HG02938 (cell line): ENCODE measurements at regions not wholly inside any gene's neighbourhood (a gene's known extent, or its start where the extent isn't known, plus 50 kb on each side); places are given as distances from the start of the nearest gene placed in this dataset.

ENCODE experiments used
- ATAC-seq: cut with Tn5 transposase; IDR thresholded peaks from one replicate; pipeline ENCODE4 v1.9.1; 2021; ENCODE audit warnings: mild to moderate bottlenecking, moderate library complexity; ENCODE audit not compliant: unreplicated experiment

DNA sequence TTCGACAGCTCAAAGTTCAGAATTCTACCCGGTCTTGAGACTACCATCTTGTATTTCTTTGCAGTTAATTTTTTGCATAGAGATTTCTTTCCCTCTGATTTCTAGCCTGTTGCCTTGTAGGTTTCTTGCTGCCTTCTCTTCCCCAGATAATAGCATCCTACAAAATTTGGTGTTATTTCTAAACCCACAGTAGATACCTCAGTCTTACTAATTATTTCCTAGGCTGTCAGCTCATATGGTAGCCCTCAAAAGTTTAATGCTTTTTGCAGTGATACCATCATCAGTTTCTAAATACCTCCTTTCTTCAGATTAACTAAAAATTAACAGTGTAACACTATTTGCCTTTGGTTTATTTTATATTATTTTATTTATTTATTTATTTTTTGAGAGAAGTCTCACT is 61.9 kb upstream of the TMPO start:
- ATAC-seq, result no peak

DNA sequence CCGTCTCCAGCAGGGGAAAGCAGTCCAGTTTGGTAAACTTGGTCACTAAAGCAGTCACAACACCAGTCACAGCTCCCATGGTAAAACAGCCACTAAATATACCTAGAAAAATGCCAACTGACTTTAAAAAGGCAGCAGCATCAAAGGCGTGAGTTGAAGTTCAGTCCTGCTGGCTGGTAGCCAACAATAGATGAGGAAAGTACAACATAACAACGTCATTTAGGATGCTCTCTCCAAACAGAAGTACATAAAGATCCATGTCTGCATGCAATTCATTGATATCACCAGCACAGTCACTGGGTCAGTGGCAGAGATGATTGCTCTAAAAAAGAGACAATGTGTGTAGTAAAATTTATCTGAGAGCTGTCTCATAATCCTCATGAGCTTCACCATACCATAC is 59.3 kb upstream of the TMPO start:
- no peak for ATAC-seq

DNA sequence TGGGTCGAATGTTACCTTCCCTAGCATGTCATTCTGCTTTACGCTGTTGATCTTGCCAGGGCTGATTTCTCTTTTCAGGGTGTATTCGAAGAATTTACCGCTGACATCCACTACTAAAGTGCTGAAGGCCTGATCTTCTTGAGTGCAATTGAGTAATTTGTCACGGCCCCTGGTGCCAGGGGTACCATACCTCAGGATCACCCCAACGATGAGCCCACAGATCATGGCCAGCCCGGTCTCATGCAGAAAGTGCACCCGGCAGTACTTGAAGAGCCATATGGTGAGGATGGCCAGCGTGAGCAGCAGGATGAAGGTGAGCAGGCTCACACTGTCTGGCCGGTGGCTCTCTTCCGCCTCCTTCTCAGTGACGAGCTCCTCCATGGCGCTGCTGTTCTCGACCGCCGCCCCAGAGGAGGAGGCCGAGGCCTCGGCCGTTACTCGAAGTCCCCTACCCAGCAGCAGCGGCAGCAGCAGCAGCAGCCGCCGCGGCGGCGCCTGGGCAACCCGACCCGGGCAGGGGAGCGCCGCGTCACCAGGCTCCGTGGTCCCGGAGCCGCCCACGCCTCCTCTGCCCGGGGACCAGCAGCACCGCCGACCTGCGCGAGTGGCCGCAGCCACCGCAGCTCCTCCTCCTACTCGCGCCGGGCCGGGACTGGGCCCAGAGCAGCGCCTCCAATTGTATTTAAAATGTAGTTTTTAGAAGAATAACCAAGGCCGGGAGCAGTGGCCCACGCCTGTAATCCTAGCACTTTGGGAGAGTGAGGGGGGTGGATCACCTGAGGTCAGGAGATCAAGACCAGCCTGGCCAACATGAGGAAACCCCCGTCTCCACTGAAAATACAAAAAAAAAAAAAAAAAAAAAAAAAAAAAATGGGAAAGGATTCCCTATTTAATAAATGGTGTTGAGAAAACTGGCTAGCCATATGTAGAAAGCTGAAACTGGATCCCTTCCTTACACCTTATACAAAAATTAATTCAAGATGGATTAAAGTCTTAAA is 58.5 kb upstream of the TMPO start:
- no peak for ATAC-seq

DNA sequence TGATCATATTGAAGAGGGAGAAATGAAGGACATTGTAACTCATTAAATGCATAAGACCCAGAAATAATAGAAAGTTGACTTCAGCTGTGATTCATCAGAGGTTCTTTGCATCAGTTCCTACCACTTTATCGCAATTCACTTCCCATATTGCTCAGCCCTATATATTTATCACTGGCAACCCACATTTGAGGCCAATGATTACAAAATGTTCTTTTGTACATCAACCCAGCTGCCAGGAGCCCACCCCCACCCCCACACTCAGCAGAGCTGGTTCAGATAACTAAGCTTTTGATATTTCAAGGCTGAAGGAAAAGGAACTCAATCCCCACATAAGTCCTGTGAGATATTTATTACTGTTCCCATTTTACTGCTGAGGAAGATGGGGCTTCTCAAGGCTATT is 51.2 kb upstream of the TMPO start:
- ATAC-seq, result no peak

DNA sequence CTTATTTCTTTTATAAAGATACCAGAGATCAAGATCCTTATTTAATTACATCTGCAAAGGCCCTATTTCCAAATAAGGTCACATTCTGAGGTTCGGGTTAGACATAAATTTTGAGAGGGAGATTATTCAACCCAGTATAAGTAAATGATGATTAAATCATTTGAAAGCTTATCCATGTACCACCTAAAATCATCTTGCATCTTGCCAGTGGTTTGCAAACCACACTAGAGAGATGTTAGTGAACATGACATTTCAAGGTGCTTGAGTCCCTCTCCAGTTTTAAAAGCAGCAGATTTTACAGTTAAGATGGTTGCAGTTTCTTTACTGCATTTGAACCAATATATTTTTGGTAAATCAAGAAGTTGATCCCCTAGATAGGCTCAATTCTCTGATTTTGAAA is 49.9 kb upstream of the TMPO start:
- ATAC-seq, result no peak
